Esophagus (tissue), 2 donors: ENCODE measurements at regions not wholly inside any gene's neighbourhood (a gene's known extent, or its start where the extent isn't known, plus 50 kb on each side); places are given as distances from the start of the nearest gene placed in this dataset.
A peak's percentile ranks its signal among the peaks of the same experiment; 100 is the strongest.
"Not testable (repeated sequence)": the region's sequence is repeated elsewhere in the genome, so short reads cannot be mapped to it uniquely, and the experiment has no call there.

ENCODE experiments used
- H3K27ac ChIP-seq, 2 donors: one replicate each; pipeline ENCODE4 v1.5.1; 2013; ENCODE audit warnings: low read depth in 2 of 2, mild to moderate bottlenecking in 2 of 2, inconsistent platforms in 1 of 2, low read length in 1 of 2, moderate library complexity in 1 of 2
- H3K27me3 ChIP-seq, 2 donors: one replicate each; pipeline ENCODE4 v1.6.1; 2013; ENCODE audit warnings: low read length in 2 of 2, control low read depth in 1 of 2, mild to moderate bottlenecking in 1 of 2; ENCODE audit not compliant: insufficient read depth in 2 of 2, control insufficient read depth in 1 of 2
- H3K36me3 ChIP-seq, 2 donors: one replicate each; pipeline ENCODE4 v1.6.1; 2013; ENCODE audit warnings: low read length in 1 of 2; ENCODE audit not compliant: control insufficient read depth in 2 of 2, insufficient read depth in 2 of 2
- H3K4me1 ChIP-seq, 2 donors: one replicate each; pipeline ENCODE4 v1.6.1; 2013; ENCODE audit warnings: low read length in 1 of 2; ENCODE audit not compliant: control insufficient read depth in 2 of 2, insufficient read depth in 2 of 2
- H3K4me3 ChIP-seq, 2 donors: one replicate each; pipeline ENCODE4 v1.5.1; 2013; ENCODE audit warnings: low read length in 2 of 2, mild to moderate bottlenecking in 2 of 2, low read depth in 1 of 2, moderate library complexity in 1 of 2
- H3K9me3 ChIP-seq, 2 donors: one replicate each; pipeline ENCODE4 v1.6.1; 2013; ENCODE audit warnings: mild to moderate bottlenecking in 2 of 2, low read depth in 1 of 2, low read length in 1 of 2, moderate library complexity in 1 of 2; ENCODE audit not compliant: control insufficient read depth in 2 of 2, insufficient read depth in 1 of 2
- WGBS, 2 donors: extraction: QIAGEN DNeasy Blood & Tissue Kit; methylation state at CpG; one replicate each; pipeline ENCODE4 v1.1.7; 2013; 5-methylcytosine and 5-hydroxymethylcytosine counted together
- donor health status: healthy with polysubstance abuse.
- donor health status: Bipolar disorder and iron deficiency.

DNA sequence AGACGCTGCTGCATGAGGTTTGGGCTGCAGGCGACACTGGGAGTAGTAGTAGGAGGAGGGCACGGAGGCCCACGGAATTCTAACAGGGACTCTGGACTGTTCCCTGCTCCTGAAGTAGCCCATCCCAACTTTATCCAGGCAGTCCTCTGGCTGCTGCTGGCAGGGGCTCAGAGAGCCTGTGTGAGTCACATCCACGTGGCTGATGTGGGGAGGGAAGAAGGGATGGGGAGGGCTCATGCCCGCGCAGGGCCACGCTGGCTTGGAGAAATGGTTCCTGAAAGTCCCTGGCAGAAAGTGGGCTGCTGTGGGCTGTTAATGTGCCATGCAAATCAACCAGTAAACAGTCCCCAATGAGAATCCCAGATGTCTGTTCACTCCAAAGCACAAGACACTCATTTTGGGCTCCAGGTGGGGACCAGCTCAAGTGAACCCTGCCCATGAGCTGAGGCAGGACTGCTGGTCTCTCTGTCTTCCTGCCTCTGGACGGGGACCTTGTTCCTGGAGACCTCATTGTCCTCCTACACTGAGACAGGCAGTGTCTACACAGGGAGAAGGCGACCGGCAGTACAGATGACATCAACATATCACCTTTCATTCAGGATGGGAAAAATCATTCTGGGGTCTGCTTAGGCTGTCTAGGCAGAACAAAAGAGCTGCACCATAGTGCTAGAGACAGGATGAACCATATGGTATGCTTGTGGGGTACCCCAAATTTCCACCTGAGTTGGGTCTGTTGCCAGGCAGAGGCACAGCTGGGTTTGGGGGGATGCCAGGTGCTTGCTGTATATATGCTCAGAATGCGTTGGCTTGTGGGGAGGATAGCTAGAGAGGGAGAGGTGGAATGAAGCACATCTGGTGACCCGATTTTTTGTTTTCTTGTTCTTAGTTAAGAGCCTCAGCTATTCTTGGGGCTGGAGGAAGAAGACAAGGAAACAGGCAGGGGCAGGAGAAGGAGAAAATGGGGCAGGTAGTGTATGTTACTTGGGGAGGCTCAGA lies 57.9 kb upstream of the FMOD start:
- H3K4me1 ChIP-seq, result peaks cover 3 to 6% of the 10 kb centered on the region in 2 donors

DNA sequence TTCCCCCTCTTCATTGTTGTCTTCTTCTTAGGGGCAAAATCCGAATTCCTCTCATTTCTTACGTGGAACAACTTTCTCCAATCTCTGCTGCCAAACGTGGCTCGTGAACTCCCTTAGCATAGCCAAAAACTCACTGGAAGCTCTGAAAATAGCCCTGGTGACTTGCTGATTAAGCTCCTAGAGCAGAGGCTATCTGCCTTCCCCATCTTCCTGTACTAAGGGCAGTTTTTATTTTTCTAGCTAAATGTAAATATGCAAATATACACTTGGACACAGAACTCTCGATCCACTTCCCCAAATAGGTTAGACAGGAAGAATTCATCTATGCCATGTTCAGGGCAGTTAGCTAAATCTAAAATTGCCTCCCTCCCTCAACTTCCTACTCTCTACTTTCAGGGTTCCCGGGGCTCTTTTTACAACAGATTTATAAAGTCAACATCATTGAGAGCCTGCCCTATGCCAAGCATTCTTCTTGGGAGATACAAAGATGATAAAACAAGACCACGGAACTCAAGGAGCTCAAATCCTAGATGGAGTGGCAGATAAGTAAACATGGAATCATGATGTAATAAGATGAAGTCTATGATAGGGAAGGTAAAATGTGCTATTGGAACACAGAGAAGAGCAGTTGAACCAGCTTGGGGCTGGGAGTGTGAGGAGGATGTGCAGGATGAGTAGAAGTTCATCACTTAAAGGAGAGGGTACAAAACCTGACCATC lies 59.4 kb upstream of the FMOD start:
- Histone ChIP-seq H3K4me1 (peaks cover 3 to 6% of the 10 kb centered on the region in 2 donors), H3K27ac (no peak overlapping the region), H3K9me3 (no peaks in the 10 kb centered on the region), H3K4me3 (no peak overlapping the region), H3K36me3 (no peaks in the 10 kb centered on the region), H3K27me3 (no peaks in the 10 kb centered on the region)
- 42 to 45% methylated on average over 7 of the region's 7 CpGs for WGBS, 2 donors

More for the DNA sequence above, 57.9 kb upstream of the FMOD start:
- WGBS, 2 donors, result 43 to 45% methylated on average over 13 of the region's 13 CpGs
- no peaks in the 10 kb centered on the region for H3K36me3 ChIP-seq
- H3K4me3 ChIP-seq, result no peak overlapping the region
- peak overlapping the region; percentile 26 to 73 for H3K27ac ChIP-seq
- H3K9me3 ChIP-seq, result no peaks in the 10 kb centered on the region
- H3K27me3 ChIP-seq, result no peaks in the 10 kb centered on the region

DNA sequence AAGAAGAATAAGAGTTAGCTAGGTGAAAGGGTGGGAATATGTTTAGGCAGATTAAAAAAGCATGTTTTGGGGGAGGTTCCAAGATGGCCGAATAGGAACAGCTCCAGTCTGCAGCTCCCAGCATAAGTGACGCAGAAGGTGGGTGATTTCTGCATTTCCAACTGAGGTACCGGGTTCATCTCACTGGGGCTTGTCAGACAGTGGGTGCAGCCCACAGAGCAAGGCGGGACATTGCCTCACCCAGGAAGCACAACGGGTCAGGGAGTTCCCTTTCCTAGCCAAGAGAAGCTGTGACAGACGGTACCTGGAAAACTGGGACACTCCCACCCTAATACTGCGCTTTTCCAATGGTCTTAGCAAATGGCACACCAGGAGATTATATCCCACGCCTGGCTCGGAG lies 60.5 kb upstream of the FMOD start:
- H3K36me3 ChIP-seq, H3K27ac ChIP-seq, H3K27me3 ChIP-seq, H3K4me1 ChIP-seq, H3K4me3 ChIP-seq, H3K9me3 ChIP-seq: not testable (repeated sequence)
- WGBS, 2 donors, result 80 to 81% methylated on average over 8 to 9 of the region's 9 CpGs

DNA sequence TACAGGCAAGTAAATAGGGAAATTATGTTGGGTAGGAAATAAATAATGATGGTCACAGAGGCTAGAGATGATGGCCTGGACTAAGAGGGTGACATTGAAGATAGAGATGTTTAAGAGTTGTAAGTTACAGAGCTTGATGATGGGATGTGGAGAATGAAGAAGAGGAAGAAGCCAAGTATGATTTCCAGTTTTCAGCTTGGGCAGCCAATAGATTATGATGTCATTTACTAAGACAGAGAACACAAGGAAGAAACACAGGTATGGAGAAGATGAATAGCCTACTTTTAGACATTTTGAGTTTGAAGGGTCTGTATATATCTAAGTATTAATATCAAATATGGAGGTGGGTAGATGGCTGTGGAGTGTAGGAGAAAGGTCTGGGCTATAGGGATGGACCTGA lies 56.0 kb upstream of the PRELP start:
- H3K4me1 ChIP-seq, result no peaks in the 10 kb centered on the region
- no peak overlapping the region for H3K27ac ChIP-seq
- no peak overlapping the region for H3K4me3 ChIP-seq
- no peaks in the 10 kb centered on the region for H3K27me3 ChIP-seq
- H3K36me3 ChIP-seq, result no peaks in the 10 kb centered on the region
- no peaks in the 10 kb centered on the region for H3K9me3 ChIP-seq

DNA sequence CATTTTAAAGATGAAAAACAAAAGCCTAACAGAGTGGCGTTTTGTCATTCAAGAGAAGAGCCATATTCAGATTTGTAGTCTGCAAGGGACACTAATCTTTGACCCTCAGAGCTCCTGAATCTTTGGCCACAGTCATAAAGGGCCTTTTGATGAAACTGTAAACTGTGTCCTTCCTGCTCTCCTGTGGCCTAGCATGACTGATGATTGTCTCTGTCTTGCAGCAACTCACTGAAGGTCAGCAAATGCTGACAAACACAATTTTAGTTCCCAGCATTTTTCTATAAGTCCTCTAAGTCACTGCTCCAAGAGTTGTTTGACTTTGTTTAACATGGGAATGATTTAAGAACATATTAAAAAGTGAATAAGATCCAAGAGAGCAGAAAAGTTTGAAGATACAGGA lies 55.3 kb upstream of the PRELP start:
- Histone ChIP-seq H3K36me3 (no peaks in the 10 kb centered on the region), H3K4me1 (peaks cover 0 to 3% of the 10 kb centered on the region in 2 donors), H3K9me3 (no peaks in the 10 kb centered on the region), H3K27me3 (no peaks in the 10 kb centered on the region), H3K4me3 (no peak overlapping the region), H3K27ac (no peak overlapping the region)
- whole genome bisulfite sequencing, 2 donors, result 86 to 93% methylated on average over 1 of the region's 1 CpG

DNA sequence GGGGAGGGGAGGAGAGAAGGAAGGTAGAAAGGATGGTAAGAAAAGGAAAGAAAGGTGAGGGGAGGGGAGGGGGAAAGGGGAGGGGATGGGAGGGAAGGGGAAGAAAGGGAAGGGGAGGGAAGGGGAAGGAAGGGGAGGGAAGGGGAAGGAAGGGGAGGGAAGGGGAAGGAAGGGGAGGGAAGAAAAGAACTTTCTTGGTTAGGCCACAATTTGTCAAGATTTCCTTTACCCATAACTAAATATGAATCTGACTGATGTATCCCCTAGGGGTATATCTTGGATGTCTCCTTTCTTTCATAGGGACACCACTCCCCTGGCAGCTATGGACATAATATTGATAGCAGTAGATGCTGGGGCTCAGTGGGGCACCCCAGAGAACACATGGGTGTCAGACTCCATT lies 54.4 kb upstream of the PRELP start:
- Histone ChIP-seq H3K27me3 (no peaks in the 10 kb centered on the region), H3K4me3 (no peak overlapping the region), H3K9me3 (no peaks in the 10 kb centered on the region), H3K27ac (no peak overlapping the region), H3K4me1 (peaks cover 0 to 3% of the 10 kb centered on the region in 2 donors), H3K36me3 (no peaks in the 10 kb centered on the region)

DNA sequence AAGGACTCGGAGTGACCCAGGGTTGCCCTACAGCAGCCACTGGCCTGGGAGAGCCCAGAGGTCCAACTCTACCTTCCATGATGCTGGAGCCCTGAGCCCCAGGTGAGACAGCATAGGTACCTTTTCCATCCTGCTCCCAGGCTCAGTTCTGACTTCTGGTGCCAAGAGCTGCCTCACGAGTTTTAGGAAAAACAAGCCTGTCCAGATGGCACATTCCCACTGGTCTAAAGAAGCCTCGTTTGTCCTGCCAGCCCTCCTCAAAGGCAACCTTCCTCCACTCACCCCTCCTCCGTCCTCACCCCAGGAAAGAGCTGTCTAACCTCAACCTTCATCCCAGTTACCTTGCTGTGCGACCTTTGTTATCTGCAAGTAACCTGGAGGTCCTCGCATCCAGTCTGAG lies 53.5 kb upstream of the PRELP start:
- 71 to 81% methylated on average over 6 of the region's 6 CpGs for WGBS, 2 donors

DNA sequence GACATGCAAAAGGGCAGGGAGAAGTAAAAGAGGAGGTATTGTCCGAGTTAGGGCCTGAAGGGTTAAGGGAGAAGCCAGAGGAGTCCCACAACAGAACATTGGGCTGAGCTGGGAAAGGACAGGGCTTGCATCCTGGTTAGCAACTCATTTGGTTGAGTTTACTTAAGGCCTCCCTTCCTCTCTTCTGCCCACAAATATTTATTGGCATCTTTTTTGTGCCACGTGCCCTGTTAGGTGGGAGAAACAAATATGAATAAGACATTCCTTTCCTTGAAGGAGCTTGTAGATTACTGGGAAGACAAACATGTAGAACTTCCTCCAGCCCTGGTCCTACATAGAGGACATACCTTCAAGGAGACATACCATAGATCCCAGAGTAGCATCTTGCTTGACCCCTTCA lies 53.0 kb upstream of the PRELP start:
- H3K4me3 ChIP-seq, result no peak overlapping the region
- no peak overlapping the region for H3K27ac ChIP-seq
- H3K4me1 ChIP-seq, result peaks cover 0 to 3% of the 10 kb centered on the region in 2 donors
- no peaks in the 10 kb centered on the region for H3K9me3 ChIP-seq
- H3K27me3 ChIP-seq, result no peaks in the 10 kb centered on the region
- WGBS, 2 donors, result 78 to 86% methylated on average over 2 of the region's 2 CpGs
- no peaks in the 10 kb centered on the region for H3K36me3 ChIP-seq

More for the DNA sequence above, 53.5 kb upstream of the PRELP start:
- Histone ChIP-seq H3K27ac (no peak overlapping the region), H3K4me3 (no peak overlapping the region), H3K36me3 (no peaks in the 10 kb centered on the region), H3K9me3 (no peaks in the 10 kb centered on the region), H3K27me3 (no peaks in the 10 kb centered on the region), H3K4me1 (peaks cover 0 to 3% of the 10 kb centered on the region in 2 donors)

DNA sequence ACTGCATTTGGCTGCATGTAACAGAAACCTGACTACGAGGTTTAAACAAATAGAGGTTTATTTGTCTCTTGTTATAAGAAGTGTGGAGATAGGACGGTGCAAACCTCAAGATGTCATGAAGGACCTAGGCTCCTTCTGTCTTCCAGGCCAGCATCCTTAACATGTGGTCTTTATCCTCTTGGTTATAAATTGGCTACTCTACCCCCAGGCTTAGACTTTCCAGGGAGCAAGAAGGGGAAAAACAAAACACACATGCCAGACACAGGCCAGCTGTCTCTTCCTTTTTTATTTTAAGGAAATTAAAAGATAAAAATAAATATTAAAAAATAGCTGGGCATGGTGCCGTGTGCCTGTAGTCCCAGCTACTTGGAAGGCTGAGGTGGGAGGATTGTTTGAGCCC lies 51.3 kb upstream of the PRELP start:
- 74 to 80% methylated on average over 3 of the region's 3 CpGs for WGBS, 2 donors
- Histone ChIP-seq H3K4me1 (peaks cover 0 to 3% of the 10 kb centered on the region in 2 donors), H3K27ac (no peak overlapping the region), H3K9me3 (no peaks in the 10 kb centered on the region), H3K4me3 (no peak overlapping the region), H3K36me3 (no peaks in the 10 kb centered on the region), H3K27me3 (no peaks in the 10 kb centered on the region)
